Thoracic aorta (tissue), 2 donors: ENCODE measurements at regions not wholly inside any gene's neighbourhood (a gene's known extent, or its start where the extent isn't known, plus 50 kb on each side); places are given as distances from the start of the nearest gene placed in this dataset.

Experiments used
- ATAC-seq: fragments of 150-250 bp; one replicate; pipeline ENCODE4 v1.8.0; 2017; ENCODE audit warnings: low read depth; ENCODE audit not compliant: insufficient number of reproducible peaks, low FRiP score
- DNase-seq: peaks from one replicate; pipeline ENCODE4 v3.0.0-alpha.2; 2020; ENCODE audit warnings: low spot score
- H3K27ac ChIP-seq, 2 donors: fragments of 200-600 bp; sonication (generic); 1 replicate in 1 of 2; 2 replicates in 1 of 2; pipeline ENCODE4 v1.5.1; 2016; ENCODE audit warnings: mild to moderate bottlenecking in 2 of 2, moderate library complexity in 2 of 2
- H3K27me3 ChIP-seq: fragments of 200-600 bp; sonication (generic); replicated peaks from 2 replicates; pipeline ENCODE4 v1.6.0; 2016; ENCODE audit warnings: mild to moderate bottlenecking; ENCODE audit not compliant: insufficient read depth
- H3K36me3 ChIP-seq: fragments of 200-600 bp; sonication (generic); one replicate; pipeline ENCODE4 v1.5.1; 2016
- H3K4me1 ChIP-seq, 2 donors: fragments of 200-600 bp; sonication (generic); 1 replicate in 1 of 2; 2 replicates in 1 of 2; pipeline versions ENCODE4 v1.5.1 to v1.6.0; 2016; ENCODE audit warnings: low read depth in 2 of 2, mild to moderate bottlenecking in 1 of 2; ENCODE audit not compliant: control insufficient read depth in 1 of 2
- H3K4me3 ChIP-seq: fragments of 200-600 bp; sonication (generic); 2 replicates; pipeline ENCODE4 v1.5.1; 2016; ENCODE audit warnings: mild to moderate bottlenecking
- H3K9me3 ChIP-seq: fragments of 200-600 bp; sonication (generic); 2 replicates; pipeline ENCODE4 v1.5.1; 2016
- TF ChIP-seq, protein P1 (sequence below): fragments of 200-600 bp; sonication (generic); IDR thresholded peaks from one replicate; pipeline ENCODE4 v1.5.1; 2019; ENCODE audit warnings: antibody characterized with exemption

DNA sequence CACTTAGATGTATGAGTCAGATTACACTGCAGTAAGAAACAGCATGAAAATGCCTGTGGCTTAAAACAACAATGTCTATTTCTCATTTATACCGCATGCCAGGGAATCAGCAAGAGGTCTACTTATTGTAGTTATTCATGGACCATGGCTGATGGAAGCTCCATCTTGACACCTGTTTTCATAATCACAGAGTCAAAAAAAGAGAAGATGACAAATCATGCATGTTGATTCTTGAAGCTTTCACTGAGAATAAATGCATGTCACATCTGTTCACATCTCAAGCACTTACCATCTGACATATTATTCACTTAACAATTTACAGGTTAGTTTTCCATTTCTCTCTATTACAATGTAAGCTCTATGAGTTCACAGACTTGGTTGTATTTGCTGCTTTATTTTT lies 194.2 kb upstream of the SLITRK2 start:
- H3K27me3 ChIP-seq, result no peaks in the 10 kb centered on the region
- no peak overlapping the region for H3K4me3 ChIP-seq
- no peak for ATAC-seq
- no peaks in the 10 kb centered on the region for H3K4me1 ChIP-seq
- no peak for DNase-seq
- no peak overlapping the region for H3K27ac ChIP-seq
- TF ChIP-seq, protein P1, sequence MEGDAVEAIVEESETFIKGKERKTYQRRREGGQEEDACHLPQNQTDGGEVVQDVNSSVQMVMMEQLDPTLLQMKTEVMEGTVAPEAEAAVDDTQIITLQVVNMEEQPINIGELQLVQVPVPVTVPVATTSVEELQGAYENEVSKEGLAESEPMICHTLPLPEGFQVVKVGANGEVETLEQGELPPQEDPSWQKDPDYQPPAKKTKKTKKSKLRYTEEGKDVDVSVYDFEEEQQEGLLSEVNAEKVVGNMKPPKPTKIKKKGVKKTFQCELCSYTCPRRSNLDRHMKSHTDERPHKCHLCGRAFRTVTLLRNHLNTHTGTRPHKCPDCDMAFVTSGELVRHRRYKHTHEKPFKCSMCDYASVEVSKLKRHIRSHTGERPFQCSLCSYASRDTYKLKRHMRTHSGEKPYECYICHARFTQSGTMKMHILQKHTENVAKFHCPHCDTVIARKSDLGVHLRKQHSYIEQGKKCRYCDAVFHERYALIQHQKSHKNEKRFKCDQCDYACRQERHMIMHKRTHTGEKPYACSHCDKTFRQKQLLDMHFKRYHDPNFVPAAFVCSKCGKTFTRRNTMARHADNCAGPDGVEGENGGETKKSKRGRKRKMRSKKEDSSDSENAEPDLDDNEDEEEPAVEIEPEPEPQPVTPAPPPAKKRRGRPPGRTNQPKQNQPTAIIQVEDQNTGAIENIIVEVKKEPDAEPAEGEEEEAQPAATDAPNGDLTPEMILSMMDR, result no peak
- H3K36me3 ChIP-seq, result no peaks in the 10 kb centered on the region
- H3K9me3 ChIP-seq, result no peaks in the 10 kb centered on the region

DNA sequence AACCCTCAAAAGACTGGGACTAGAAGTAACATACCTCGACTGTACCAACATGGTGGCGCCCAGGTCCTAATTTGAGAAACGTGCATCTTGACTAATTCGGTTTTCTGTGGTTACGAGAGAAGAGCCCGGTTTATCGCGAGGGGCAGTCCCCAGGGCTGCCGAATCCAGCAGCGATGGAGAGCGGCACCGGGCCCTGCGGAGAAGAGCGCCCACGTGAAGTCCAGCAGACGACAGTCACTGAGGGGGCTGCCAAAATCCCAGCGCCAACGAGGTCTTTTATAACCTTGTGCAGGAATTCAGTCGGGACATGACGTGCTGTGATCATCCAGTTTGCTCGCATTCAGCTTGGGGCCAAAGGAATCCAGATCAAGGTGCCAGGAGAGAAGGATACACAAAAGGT lies 187.5 kb upstream of the SLITRK2 start:
- no peaks in the 10 kb centered on the region for H3K9me3 ChIP-seq
- H3K27me3 ChIP-seq, result no peaks in the 10 kb centered on the region
- H3K4me1 ChIP-seq, result no peaks in the 10 kb centered on the region
- H3K27ac ChIP-seq, result no peak overlapping the region
- no peak overlapping the region for H3K4me3 ChIP-seq
- TF ChIP-seq, protein P1, result no peak
- H3K36me3 ChIP-seq, result no peaks in the 10 kb centered on the region
- DNase-seq, result no peak
- ATAC-seq, result no peak

DNA sequence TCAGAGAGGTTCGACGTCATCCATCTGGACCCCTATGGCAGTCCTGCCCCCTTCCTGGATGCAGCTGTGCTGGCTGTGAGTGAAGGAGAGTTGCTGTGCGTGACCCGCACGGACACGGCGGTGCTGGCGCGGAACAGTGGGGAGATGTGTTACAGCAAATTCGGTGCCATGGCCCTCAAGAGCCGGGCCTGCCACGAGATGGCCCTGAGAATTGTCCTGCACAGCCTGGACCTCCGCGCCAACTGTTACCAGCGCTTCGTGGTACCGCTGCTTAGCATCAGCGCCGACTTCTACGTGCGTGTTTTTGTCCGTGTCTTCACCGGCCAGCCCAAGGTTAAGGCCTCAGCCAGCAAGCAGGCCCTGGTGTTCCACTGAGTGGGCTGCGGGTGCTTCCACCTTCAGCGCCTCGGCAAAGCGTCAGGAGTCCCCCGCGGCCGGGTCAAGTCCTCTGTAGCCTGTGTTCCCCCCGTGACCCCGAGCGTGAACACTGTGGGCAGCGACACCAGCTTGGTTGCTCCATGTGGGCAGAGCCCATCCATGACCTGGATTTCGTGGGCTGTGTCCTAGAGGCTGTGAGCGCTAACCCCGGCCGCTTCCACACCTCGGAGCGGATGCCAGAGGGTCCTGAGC lies 186.7 kb upstream of the SLITRK2 start:
- no peaks in the 10 kb centered on the region for H3K36me3 ChIP-seq
- no peaks in the 10 kb centered on the region for H3K4me1 ChIP-seq
- H3K27me3 ChIP-seq, result no peaks in the 10 kb centered on the region
- TF ChIP-seq, protein P1, result no peak
- ATAC-seq, result no peak
- no peak for DNase-seq
- no peaks in the 10 kb centered on the region for H3K9me3 ChIP-seq
- H3K4me3 ChIP-seq, result no peak overlapping the region
- H3K27ac ChIP-seq, result no peak overlapping the region

DNA sequence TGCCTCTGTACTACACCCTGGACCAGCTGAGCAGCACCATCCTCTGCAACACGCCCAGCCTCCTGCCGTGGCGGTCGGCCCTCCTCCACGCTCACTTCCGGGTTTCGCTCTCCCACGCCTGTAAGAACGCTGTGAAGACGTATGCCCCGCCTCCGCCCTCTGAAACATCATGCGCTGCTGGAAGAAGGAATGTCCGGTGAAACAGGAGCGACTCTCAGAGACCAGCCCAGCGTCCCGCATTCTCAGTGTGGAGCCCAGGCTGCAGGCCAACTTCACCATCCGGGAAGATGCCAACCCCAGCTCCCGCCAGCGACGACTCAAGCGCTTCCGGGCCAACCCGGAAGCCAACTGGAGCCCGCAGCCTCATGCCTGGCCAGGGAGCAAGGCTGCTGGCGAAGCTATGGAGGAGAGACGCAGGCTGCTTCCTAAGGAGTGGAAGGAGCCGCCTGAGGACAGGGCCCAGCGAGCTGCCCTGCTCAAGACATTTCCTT lies 186.1 kb upstream of the SLITRK2 start:
- no peak overlapping the region for H3K27ac ChIP-seq
- H3K9me3 ChIP-seq, result no peaks in the 10 kb centered on the region
- TF ChIP-seq, protein P1, result no peak
- no peaks in the 10 kb centered on the region for H3K4me1 ChIP-seq
- H3K27me3 ChIP-seq, result no peaks in the 10 kb centered on the region
- no peak for ATAC-seq
- no peak overlapping the region for H3K4me3 ChIP-seq
- no peak for DNase-seq
- H3K36me3 ChIP-seq, result no peaks in the 10 kb centered on the region

DNA sequence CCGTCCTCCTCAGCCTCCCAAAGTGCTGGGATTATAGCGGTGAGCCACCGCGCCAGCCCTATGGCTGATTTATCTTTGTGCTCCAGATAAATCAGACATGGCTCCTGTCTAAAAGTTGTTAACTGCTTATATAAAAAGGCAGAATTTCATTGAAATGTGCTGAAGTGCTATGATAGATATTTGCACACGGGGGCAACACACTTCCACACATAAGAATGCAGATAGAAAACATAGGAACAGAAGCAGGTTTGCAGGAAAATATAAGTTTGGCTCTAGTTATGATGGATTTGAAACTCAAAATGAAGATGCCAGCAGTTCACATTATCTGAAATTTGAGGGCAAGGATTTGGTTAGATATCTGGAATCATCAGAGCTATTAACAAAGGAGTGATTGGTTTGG lies 163.1 kb upstream of the SLITRK2 start:
- ATAC-seq, result no peak
- no peaks in the 10 kb centered on the region for H3K36me3 ChIP-seq

More for the DNA sequence above, 163.1 kb upstream of the SLITRK2 start:
- Histone ChIP-seq H3K4me3 (no peak overlapping the region), H3K4me1 (no peaks in the 10 kb centered on the region), H3K27me3 (no peaks in the 10 kb centered on the region), H3K9me3 (no peaks in the 10 kb centered on the region), H3K27ac (no peak overlapping the region)
- no peak for DNase-seq
- TF ChIP-seq, protein P1, result no peak
